HG02623 (cell line): ENCODE measurements at regions not wholly inside any gene's neighbourhood (a gene's known extent, or its start where the extent isn't known, plus 50 kb on each side); places are given as distances from the start of the nearest gene placed in this dataset.
"Not testable (repeated sequence)": the region's sequence is repeated elsewhere in the genome, so short reads cannot be mapped to it uniquely, and the experiment has no call there.

ENCODE experiments used
- ATAC-seq: cut with Tn5 transposase; IDR thresholded peaks from one replicate; pipeline ENCODE4 v1.9.1; 2021; ENCODE audit warnings: moderate library complexity; ENCODE audit not compliant: unreplicated experiment

DNA sequence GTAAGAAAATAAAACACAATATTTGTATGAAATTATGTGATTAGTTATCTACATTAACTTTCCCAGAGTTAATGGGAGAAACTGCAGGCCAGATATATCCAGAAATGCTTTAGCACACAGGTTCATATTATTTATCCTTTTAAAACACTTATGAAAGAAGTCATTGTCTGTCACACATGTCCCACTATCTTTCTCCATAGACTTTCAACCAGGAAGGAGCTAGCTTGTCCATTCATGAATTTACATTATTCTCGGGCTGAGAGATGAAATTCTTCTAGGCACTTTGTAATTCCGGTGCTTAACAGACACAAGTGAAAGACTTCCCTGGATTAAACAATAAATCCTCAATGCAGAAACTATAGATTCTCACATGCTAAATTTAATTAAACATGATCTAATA is 1043.2 kb downstream of the CDH9 start:
- no peak for ATAC-seq

DNA sequence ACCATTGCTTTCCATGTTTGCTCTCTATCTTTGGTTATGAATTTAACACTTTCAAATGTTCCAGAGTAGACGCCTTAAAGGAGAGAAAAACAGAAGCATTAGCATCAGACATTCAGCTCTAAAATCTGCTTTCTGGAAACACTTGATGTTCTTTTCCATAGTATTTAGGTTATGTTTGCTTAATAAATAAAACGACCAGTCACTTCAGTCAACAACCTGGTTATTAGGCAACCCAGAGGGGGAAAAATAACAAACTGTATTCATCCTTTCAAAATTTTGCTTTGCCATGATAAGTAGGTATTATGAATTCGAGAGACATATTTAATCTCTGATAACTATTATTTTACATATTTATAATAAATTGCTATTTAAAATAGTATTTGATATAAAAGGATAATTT is 1044.7 kb downstream of the CDH9 start:
- ATAC-seq = no peak

DNA sequence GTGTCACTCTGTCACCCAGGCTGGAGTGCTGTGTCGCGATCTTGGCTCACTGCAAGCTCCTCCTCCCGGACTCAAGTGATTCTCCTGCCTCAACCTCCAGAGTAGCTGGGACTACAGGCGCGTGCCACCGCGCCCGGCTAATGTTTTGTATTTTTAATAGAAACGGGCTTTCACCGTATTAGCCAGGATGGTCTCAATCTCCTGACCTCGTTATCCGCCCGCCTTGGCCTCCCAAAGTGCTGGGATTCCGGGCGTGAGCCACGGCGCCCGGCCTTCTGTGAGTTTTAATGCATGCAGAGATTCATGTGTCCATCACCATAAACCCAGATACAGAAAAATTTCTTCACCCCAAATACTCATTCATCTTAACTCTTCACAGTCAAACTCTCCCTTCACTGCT is 1046.7 kb downstream of the CDH9 start:
- ATAC-seq = no peak

DNA sequence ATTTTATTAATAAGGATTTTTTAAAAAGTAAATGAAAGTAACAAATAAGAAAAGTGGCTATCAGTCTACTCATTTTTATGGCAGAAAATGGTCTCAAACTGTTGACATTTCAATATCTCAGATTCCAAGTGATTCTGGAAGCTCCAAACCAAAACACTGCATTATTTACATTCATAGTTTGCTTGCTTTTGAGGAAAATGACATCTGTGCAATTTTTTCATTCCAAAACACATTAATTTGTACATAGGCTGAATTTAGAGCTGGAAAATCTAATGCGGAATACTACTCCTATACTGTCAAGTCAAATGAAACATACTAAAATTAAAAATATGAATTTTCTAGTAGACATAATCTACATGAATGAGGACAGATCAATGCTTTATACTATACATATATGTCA is 1047.6 kb downstream of the CDH9 start:
- ATAC-seq = no peak

DNA sequence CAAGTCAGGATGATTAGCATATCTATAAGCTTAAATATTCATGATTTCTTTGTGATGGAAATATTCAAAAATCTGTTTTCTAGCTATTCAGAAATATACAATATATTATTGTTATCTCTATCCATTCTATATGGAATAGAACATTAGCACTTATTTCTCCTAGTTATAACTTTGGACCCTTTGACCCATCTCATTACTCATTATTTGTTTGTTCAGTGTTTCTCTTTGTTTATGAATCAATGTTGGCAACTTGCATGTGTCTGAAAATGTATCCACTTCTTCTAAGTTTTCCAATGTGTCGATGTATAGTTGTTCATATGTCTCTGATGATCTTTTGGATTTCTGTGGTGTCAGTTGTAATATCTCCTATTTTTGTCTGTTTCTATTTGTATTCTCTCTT is 1059.3 kb downstream of the CDH9 start:
- ATAC-seq = no peak

DNA sequence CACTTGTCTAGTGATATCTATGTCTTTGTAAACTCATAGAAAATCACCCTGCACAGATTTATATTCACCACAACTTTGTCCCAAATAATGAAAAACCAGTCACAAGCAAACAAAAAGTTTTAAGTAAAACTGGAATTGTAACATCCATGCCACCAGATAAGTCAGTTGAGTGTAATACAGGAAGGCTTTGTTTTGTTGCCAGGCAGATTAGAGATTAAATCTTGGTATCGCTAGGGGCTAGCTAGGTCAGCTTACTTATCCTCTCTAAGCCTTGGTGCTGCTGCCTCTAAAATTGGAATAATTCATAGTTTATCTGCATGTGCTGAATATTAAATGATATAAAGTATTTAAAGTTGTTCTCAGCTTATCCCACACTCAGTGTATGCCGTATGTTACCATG is 1062.5 kb downstream of the CDH9 start:
- ATAC-seq = no peak

DNA sequence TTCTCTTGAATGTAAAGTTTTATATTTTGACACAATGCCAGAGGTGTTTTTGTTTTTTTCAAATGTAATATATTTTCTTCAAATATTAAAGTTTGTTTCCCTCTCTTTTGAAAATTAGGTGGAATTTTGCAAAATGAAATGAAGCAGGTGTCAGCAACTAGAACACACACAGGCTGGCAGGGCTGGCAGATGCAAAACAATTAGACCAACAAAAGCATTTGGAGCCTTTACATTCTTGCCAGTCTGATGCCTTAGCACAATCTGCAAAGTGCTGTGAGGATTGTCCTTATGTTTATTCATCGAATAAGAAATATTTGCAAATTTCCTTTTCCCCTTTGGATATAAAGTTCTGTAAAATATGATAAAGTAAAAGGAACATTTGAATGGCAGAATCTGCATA is 1063.9 kb downstream of the CDH9 start:
- ATAC-seq = no peak

DNA sequence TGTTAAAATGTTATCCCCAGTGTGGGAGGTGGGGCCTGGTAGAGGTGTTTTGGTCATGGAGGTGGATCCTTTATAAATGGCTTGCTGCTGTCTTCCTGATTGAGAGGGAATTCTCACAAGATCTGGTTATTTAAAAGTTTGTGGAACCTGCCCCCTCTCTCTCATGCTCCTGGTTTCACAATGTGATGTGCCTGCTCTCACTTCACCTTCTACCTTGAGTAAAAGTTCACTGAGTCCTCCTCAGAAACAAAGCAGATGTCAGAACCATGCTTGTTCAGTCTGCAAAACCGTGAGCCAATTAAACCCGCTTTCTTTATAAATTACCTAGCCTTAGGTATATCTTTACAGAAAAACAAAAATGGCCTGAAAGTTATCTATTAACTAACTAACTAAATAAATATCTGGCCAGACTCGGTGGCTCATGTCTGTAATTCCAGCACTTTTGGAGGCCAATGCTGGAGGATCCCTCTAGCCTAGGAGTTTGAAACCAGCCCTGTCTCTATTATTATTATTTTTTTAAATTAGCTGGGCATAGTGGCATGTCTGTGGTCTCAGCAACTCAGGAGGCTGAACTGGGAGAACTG is 1067.4 kb downstream of the CDH9 start:
- no peak for ATAC-seq

DNA sequence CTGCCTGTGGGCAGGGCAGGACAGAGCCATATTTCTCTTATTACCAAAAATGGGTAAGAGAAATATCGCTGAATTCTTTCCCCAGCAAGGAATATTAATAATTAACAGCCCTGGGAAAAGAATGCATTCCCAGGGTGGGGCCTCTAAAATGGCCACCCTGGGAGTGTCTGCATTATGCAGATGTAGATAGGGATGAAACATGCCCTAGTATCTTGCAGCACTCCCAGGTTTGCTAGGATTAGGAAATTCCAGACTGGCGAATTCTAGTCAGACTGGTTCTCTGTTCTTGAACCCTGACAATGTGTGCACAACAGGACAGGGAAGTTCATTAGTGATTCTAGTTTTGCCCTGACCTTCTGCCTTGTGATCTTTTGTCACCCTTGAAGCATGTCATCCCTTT is 1069.3 kb downstream of the CDH9 start:
- not testable (repeated sequence) for ATAC-seq

DNA sequence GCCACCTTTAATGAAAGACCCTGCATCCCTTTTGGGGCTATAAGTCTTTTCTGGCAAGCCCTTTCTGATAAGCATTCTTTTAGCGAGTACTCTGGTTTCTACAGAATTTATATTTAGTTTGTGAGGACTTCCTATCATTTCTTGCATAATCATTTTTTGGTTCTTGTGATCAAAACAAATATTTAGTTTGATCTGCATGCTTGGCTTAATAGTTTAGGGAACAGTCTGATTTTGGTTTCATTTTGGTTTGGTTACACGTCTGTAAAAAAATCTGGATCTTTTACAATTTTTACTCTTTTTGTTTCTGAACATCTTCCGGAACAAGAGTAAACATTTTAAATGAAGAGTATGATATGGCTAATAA is 1074.4 kb downstream of the CDH9 start:
- ATAC-seq = no peak

DNA sequence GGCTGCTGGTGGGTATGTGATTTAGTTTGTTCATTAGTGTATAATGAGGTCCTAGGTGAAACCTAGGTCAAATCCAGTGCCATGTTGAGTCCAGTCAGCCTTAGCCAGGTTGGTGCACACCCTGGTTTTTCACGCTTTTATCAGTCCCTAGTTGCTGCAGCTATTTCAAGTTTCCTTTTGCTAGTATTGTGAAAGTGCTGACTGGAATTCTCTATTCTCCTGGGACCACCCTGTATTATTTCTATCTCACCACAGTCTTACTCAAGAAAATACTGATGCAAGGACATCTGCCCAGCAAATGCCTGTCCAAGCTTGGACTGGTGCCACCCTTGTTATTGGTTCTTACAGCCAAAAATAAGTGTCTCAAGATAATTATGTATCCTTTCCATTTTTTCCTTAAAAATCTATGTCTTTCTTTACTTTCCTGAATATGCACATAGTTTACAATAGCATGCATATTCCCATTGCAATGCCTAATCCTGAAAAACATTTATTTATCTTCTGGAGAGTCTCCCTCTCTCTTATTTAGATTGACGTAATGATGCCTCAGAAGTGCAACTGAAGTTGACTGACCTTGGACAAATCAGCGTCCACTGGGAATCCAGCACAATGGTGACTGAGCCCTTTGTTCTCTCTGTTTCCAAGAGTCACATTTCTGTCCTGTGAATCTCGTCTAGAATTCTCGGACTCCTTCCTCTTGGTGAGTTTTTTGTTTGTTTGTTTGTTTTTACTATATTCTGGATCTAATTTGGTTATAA is 1075.0 kb downstream of the CDH9 start:
- ATAC-seq = no peak

DNA sequence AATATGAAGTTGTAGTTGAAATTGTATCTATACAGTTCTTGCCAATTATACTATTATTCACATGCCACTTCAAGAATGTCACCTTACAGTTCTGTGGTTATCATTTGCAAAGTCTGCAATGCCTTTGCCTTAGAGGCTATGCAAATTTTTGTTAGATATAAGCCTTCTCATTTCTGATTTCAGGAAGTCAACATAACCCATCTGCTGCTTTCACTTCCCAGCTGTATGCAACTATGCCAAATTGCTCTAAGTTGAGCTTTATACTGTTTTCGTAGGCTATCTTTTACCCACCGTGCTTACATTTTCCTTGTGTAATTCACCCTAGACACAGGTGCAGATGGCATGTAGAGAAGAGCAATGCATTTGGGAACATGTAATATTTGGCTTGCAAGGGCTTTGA is 1083.0 kb downstream of the CDH9 start:
- ATAC-seq = no peak

DNA sequence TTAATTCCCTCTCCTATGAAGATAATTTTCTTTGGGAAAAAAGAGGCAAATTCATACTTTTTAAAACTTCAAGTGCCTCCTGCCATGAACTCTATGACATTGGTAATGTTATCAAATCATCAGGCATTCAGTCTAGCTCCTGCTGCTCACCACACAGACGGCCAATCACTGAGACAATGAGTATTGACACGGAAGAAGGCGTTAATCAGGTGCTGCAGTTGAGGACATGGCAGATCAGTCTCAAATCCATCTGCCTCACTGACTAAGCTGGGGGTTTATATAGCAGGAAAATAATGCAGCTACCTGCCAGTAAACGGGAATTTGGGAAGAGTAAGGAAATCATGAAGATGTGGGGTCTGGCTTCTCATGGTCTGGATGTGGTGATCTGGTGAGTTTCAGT is 1087.7 kb downstream of the CDH9 start:
- ATAC-seq = no peak

DNA sequence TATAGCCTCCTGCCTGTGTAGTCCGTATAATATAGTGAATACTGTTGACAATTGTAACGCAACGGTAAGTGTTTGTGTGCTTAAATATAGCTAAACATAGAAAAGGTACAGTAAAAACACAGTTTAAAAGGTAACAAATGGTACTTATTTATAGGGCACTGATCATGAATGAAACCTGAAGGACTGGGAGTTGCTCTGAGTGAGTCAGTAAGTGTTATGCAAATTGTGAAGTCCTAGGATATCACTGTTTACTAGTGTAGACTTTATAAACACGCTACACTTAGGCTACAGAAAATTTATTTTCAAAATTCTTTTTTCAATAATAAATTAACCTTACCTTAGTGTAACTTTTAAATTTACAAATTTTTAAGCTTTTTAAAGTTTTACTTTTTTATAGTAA is 1090.1 kb downstream of the CDH9 start:
- ATAC-seq = no peak

DNA sequence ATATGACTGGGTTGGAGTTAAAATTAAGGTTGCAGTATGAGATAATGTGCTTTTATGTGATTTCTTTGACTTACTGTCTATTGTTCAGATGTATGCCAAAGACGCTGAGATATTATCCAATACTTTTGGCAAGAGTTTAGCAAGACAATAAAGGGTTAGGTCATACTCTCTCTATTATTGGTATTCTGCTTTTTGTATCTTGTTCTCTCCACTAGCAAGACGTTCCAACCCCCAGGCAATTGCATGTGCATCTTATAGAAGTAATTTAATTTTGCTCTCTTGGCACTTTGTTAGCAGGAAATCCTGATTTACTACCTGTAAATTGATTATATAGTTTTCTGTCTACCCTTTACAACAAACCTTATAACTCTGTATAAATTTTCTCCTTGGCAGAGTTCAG is 1093.6 kb downstream of the CDH9 start:
- no peak for ATAC-seq

DNA sequence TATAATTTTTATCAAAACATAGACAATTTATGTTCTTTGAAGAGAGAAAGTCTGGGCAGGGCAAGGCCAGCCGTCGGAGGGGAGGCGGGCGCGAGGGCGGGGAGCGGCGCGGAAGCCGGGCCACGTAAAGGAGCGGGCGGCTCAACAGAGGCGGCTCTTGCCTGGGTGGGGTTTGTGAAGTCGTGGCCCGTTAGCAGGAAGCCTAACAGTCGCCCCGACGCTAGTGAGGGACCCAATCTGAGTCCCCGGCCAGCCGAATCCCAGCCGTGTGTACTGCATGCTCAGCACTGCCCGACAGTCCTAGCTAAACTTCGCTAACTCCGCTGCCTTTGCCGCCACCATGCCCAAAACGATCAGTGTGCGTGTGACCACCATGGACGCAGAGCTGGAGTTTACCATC is 1129.2 kb downstream of the CDH9 start:
- ATAC-seq = no peak

DNA sequence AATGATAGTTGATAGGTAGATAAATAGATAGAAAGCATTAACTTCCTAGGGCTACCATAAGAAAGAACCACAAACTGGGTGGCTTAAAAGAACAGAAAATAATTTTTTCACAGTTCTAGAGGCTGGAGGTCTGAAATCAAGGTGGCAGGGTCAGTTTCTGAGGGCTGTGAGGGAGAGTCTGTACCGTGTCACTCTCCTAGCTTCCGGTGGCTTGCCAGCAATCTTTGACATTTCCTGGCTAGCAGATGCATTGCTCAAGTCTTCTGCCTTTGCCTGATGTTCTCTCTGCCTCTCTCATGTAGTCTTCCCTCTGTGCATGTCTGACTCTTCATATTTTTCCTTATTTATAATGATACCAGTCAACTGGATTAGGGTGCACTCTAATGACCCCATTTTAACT is 1132.7 kb downstream of the CDH9 start:
- no peak for ATAC-seq

DNA sequence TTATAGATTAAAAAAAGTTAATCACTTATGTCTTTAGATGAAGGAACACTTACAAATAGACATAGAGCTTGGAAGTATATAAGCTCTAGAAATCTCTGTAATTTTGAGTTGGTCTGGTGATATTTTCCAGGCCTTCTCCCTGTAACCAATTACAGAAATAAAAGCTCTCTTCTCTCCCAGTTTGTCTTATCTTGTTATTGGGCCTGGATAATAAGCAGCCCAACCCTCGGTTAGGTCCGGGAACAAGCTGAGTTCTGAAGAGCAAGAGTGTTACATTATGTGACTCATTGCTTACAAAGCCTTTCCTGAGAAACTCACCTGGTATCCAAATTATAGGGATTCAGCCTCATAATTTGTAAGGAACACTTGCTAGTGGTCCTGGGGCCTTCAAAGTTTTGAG is 1146.2 kb downstream of the CDH9 start:
- no peak for ATAC-seq

DNA sequence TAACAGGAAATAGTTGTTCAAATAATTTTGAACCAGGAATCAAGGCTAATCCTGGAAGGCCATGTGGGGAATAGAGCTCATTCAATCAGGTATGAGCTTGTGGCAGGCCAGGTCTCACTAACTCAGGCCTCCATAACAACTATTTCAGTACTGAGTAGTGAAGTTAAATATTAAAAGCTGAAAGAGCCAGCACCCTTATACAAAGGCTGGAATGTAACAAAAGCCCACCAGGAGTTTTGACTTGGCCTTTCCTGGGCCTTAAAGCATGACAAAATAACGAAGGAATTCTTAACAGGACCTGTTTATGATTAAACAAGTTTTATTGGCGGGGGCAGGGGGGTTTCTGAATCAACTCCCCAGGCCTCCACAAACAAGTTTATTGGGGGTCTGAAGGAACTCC is 1146.7 kb downstream of the CDH9 start:
- no peak for ATAC-seq

DNA sequence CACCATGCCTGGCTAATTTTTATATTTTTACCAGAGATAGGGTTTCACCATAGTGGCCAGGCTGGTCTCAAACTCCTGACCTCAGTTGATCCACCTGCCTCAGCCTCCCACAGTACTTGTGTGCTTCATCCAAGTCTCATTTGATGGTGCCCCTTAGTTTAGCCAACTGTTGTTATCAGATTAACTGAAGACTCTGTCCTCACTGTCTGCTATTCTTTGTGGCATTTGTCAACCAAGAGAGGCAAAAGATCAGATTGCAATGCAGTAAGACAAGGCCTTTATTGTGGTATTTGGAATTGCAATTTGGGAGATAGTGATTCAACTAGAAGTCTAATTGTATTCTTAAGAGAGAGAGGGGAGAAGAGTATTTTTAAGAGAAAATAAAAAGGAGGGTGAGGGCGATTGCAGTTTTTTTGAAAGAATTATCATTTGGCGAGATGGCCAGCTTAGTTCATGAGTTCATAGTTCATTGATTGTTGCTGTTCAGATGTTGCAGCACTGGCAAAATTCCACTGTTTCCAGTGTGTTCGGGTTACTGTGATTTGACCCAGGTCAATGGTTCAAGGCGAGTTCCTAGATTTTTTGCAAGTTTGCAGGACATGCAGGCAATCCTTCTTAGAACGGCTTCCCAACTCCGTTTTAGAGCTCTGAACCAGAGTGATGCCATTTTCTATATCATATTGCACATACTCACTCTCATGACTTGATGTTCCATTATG is 1156.9 kb downstream of the CDH9 start:
- ATAC-seq = no peak

DNA sequence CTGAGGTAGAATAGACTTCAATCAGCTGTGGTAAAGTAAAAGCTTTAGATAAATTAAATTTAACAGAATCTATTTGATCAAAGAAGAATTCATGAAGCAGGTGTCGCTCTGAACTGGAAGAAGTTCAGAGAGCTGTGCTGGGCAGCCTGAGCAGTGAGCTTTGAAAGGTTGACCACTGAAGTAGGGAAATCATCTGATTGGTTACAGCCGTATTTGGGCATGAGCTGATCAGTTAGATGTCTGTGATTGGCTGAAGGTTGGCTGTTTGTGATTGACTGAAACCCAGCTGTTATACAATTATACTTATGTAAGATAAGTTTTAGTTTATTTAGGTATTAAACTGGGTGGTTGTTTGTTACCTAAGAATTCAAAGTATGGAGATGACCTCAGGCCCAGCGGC is 1174.6 kb downstream of the CDH9 start:
- ATAC-seq = no peak

DNA sequence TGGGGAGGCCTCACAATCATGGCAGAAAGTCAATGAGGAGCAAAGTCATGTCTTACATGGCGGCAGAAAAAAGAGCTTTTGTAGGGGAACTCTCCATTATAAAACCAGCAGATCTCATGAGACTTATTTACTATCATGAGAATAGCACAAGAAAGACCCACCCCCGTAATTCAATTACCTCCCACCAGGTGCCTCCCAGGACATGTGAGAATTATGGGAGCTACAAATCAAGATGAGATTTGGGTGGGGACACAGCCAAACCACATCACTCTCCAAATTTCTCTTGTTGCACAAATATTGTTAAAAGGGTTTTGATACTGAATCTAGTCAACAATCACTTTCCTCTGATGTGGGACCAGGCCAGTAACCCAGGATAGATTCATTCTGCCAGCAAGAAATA is 1176.1 kb downstream of the CDH9 start:
- no peak for ATAC-seq

DNA sequence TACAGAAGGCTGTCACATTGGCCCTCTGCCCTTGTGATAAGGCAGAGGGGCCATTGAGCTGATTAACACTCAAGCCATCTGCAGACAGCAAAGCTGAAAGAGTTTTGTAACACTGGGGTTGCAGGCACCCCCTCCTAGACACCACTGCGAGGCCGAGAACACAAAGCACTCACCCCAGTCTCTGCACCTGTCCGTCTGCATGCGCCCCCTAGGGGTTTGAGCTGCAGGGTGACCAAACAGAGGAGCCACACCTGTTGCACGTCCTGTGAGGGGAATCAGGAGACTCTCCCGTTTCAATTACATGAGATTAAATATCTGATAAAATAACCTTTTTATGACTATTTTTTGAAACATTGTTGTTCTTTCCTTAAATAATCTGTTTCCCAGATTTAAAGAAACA is 1180.4 kb downstream of the CDH9 start:
- ATAC-seq = no peak
